ENCODE measurements at regions not wholly inside any gene's neighbourhood (a gene's known extent, or its start where the extent isn't known, plus 50 kb on each side); places are given as distances from the start of the nearest gene placed in this dataset.

GRCh38 chr11:87451395-87451794 lies 413.7 kb downstream of the TMEM135 start:
- no peak for TF ChIP-seq CTCF (IDR thresholded peaks at IDR 0.05; ENCODE audit: low read depth, low read length, missing control alignments)
- DNase-seq: no peak
- Histone ChIP-seq H3K27me3 (replicated peaks) (no peaks in the 10 kb centered on the region), H3K36me3 (replicated peaks) (no peaks in the 10 kb centered on the region), H3K27ac (no peak overlapping the region), H3K4me3 (ENCODE audit: low read depth, low read length) (no peak overlapping the region)
- in situ Hi-C loops (cut with HindIII; ENCODE audit: low pct_ligation_motif_present, low sequenced_read_pairs): no loop called here

- in situ Hi-C loops (cut with HindIII; ENCODE audit: low pct_ligation_motif_present, low sequenced_read_pairs): no loop called here
- Histone ChIP-seq H3K4me3 (ENCODE audit: low read depth, low read length) (no peak overlapping the region), H3K36me3 (replicated peaks) (no peaks in the 10 kb centered on the region), H3K27ac (no peak overlapping the region), H3K27me3 (replicated peaks) (no peaks in the 10 kb centered on the region)
- no peak for TF ChIP-seq CTCF (IDR thresholded peaks at IDR 0.05; ENCODE audit: low read depth, low read length, missing control alignments)
- no peak for DNase-seq
Observed at GRCh38 chr11:87447606-87448005, 409.9 kb downstream of the TMEM135 start.

GRCh38 chr11:87444993-87445392 lies 407.3 kb downstream of the TMEM135 start:
- DNase-seq: peak; percentile 33
- in situ Hi-C loops (cut with HindIII; ENCODE audit: low pct_ligation_motif_present, low sequenced_read_pairs): no loop called here
- H3K27ac ChIP-seq: peak overlapping the region; percentile 49

GRCh38 chr11:87443707-87444106 lies 406.0 kb downstream of the TMEM135 start:
- no peaks in the 10 kb centered on the region for H3K36me3 ChIP-seq (replicated peaks)
- in situ Hi-C loops (cut with HindIII; ENCODE audit: low pct_ligation_motif_present, low sequenced_read_pairs): no loop called here
- H3K27ac ChIP-seq: no peak overlapping the region
- DNase-seq: no peak
- H3K4me3 ChIP-seq (ENCODE audit: low read depth, low read length): no peak overlapping the region
- no peaks in the 10 kb centered on the region for H3K27me3 ChIP-seq (replicated peaks)
- TF ChIP-seq CTCF (IDR thresholded peaks at IDR 0.05; ENCODE audit: low read depth, low read length, missing control alignments): no peak

More at GRCh38 chr11:87444993-87445392, 407.3 kb downstream of the TMEM135 start:
- no peaks in the 10 kb centered on the region for H3K27me3 ChIP-seq (replicated peaks)
- H3K4me3 ChIP-seq (ENCODE audit: low read depth, low read length): no peak overlapping the region
- no peaks in the 10 kb centered on the region for H3K36me3 ChIP-seq (replicated peaks)
- no peak for TF ChIP-seq CTCF (IDR thresholded peaks at IDR 0.05; ENCODE audit: low read depth, low read length, missing control alignments)

GRCh38 chr11:87440076-87440770 lies 402.5 kb downstream of the TMEM135 start:
- no peak overlapping the region for H3K4me3 ChIP-seq (ENCODE audit: low read depth, low read length)
- in situ Hi-C loops (cut with HindIII; ENCODE audit: low pct_ligation_motif_present, low sequenced_read_pairs): no loop called here
- TF ChIP-seq CTCF (IDR thresholded peaks at IDR 0.05; ENCODE audit: low read depth, low read length, missing control alignments): no peak
- DNase-seq: no peak
- no peaks in the 10 kb centered on the region for H3K36me3 ChIP-seq (replicated peaks)
- no peak overlapping the region for H3K27ac ChIP-seq
- H3K27me3 ChIP-seq (replicated peaks): no peaks in the 10 kb centered on the region

GRCh38 chr11:87438416-87438815 lies 400.7 kb downstream of the TMEM135 start:
- in situ Hi-C loops (cut with HindIII; ENCODE audit: low pct_ligation_motif_present, low sequenced_read_pairs): no loop called here
- Histone ChIP-seq H3K27ac (no peak overlapping the region), H3K27me3 (replicated peaks) (no peaks in the 10 kb centered on the region), H3K4me3 (ENCODE audit: low read depth, low read length) (no peak overlapping the region), H3K36me3 (replicated peaks) (no peaks in the 10 kb centered on the region)
- no peak for TF ChIP-seq CTCF (IDR thresholded peaks at IDR 0.05; ENCODE audit: low read depth, low read length, missing control alignments)
- DNase-seq: no peak
